ENCODE measurements at regions not wholly inside any gene's neighbourhood (a gene's known extent, or its start where the extent isn't known, plus 50 kb on each side); places are given as distances from the start of the nearest gene placed in this dataset.
"Not testable (repeated sequence)": the region's sequence is repeated elsewhere in the genome, so short reads cannot be mapped to it uniquely, and the experiment has no call there.

DNA sequence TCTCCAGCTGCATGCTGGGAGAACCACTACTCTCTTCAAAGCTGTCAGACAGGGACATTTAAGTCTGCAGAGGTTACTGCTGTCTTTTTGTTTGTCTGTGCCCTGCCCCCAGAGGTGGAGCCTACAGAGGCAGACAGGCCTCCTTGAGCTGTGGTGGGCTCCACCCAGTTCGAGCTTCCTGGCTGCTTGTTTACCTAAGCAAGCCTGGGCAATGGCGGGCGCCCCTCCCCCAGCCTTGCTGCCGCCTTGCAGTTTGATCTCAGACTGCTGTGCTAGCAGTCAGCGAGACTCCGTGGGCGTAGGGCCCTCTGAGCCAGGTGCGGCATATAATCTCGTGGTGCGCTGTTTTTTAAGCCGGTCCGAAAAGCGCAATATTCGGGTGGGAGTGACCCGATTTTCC lies 215.0 kb downstream of the STIM2 start:
- not testable (repeated sequence) for DNase-seq (ENCODE audit: low spot score)

DNA sequence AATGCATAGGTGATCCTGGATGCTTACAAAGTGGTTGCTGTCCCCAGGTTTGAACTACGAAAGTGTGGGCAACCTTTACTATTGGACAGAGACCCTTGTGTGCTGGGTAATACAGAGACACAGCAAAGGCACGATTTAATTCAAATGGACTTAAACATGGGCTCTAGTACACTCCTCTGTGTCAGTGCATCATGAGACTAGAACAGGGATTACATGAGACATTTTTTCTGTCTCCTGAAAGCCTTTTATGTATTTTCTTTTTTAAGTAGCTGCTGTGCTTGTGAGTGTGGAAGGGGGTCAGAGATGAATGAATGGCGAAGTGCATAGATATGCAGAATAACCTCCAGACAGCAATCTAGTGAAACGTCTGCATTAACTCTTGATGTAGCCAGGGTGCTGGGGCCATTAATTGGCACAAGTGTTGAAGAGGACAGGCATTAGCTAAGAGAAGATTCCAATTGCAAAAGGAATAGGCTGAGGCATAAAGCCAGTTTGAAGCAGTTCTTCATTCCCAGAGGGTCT lies 218.4 kb downstream of the STIM2 start:
- no peak for DNase-seq (ENCODE audit: low spot score)

GRCh38 chr4:27081675-27082586 lies 221.3 kb downstream of the STIM2 start:
- DNase-seq (ENCODE audit: low spot score) = no peak

- DNase-seq (ENCODE audit: low spot score) = no peak
These were observed 222.1 kb downstream of the STIM2 start for GRCh38 chr4:27082776-27083175.

DNA sequence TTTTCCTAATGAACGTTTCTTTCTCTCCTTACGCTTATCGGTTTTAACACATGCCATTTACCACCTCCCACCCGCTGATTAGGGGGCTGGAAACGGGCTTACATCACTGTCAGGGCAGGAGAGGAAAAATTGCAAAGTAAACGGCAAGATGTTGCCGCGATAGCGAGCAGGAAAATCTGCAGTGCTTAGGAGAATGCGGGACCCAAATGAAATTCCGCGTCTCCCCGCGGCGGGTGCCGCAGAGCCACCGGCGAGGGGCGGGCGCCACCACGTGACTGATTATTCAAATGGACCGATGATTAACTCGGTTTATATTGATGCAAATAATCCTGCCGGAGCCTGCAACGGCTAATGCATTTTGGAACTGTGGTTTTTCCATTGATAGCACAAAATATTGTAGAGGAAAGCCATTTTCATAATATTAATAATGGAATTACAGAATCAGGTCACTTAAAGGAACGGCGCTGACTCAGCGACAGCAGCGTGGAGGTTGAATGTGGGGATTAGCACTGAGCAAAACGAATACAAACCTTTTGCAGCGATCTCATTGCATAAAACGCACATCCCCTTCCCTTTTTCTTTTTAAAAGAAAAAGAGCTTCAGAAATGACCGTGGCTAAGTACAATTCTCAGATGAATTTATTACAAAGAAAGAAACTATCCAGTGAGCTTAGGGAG lies 224.2 kb downstream of the STIM2 start:
- no peak for DNase-seq (ENCODE audit: low spot score)

- DNase-seq (ENCODE audit: low spot score) = no peak
These were observed 224.8 kb downstream of the STIM2 start for GRCh38 chr4:27085396-27085795.

- DNase-seq (ENCODE audit: low spot score) = no peak
These were observed 226.8 kb downstream of the STIM2 start for GRCh38 chr4:27087306-27088045.

- no peak for DNase-seq (ENCODE audit: low spot score)
These were observed 227.8 kb downstream of the STIM2 start for GRCh38 chr4:27088491-27088890.

- DNase-seq (ENCODE audit: low spot score) = no peak
These were observed 228.5 kb downstream of the STIM2 start for GRCh38 chr4:27089186-27089585.

- DNase-seq (ENCODE audit: low spot score) = no peak
These were observed 229.8 kb downstream of the STIM2 start for GRCh38 chr4:27090406-27090805.

DNA sequence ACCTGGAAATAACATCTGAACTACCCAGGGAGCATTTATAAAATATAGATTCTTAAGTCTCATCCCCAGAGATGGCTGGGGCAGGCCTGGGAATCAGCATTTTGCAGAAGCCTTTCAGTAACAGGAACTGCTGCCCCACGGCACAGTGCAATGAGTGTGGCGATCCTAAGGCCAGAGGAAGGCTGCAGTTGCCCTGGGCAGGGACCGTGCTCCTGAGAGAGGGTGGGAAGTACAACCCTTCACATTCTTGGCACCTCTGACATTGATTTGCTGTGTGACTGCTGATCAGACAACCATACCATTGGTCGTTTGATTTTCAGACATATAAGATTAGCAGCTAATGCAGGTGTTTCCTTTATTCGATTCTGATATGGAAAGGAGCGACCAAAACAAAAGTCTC lies 233.6 kb downstream of the STIM2 start:
- DNase-seq (ENCODE audit: low spot score) = no peak

DNA sequence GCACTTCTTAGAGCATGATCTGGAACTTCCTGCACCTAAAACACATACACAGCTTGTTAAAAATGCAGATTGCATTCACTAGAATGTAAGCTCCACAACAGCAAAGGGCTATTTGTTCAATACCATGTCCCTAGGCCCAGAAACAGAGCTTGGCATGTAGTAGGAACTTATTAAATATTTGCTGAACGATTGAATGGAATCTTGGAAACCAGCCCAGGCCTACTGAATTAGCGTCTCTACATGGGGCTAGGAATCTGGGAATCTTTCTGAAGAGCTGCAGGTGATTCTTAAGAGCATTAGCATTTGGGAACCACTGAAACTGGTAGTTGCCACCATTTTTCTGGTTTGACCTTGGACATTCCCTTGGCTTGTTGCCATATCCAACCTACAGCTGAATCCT lies 234.1 kb downstream of the STIM2 start:
- DNase-seq (ENCODE audit: low spot score) = no peak

DNA sequence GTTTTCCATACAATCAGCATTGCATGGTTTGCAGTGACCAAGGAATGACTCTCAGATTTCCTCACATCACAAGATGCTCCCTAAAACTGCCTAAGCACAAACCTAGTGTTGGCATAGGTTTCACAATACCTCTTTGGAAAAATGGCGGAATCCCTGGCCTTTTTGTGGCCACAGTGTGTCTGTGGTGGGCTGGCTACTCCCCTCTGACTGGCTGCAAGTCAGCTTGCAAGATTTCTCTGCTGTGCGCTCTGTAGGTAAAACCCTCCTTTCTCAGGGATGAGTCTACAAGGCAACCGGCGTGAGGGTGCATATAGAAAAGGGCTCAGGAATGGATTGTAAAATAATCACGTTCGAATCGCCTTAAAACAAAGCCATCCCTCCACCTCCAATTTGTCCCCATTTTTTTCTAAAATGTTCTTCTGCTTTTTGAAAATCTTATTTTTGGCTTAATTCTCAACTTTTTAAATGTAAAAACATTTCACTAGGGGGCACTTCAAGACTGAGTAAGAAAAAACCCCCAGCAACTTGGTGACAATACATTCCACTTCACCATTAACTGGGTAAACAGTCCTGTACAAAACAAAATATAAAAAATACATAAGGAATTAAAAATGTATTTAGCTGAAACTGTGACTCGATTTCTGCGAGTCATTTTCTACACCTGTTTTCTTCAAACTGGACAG lies 235.6 kb downstream of the STIM2 start:
- DNase-seq (ENCODE audit: low spot score) = no peak

- DNase-seq (ENCODE audit: low spot score) = no peak
These were observed 237.4 kb downstream of the STIM2 start for GRCh38 chr4:27098034-27098433.

DNA sequence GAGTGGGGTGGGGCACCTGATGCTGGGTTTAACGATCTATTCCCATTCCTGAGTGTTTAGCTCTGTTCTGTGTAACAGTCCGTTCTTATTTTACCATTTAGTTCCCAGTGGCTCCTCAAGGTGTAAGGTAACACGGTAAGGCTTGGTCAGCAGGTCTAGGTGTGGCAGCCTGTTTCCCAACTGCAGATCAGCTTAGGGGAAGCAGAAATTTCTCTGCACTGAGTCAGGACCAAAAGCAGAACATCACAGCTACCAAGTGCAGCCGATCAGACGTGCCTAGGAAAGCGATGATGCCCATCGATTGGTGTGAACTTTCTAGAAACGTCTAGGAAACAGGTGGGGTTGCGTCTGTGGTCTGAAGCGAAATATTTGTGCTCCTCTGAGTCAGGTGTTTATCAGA lies 240.1 kb downstream of the STIM2 start:
- DNase-seq (ENCODE audit: low spot score) = no peak

- no peak for DNase-seq (ENCODE audit: low spot score)
These were observed 240.5 kb downstream of the STIM2 start for GRCh38 chr4:27101126-27101525.

DNA sequence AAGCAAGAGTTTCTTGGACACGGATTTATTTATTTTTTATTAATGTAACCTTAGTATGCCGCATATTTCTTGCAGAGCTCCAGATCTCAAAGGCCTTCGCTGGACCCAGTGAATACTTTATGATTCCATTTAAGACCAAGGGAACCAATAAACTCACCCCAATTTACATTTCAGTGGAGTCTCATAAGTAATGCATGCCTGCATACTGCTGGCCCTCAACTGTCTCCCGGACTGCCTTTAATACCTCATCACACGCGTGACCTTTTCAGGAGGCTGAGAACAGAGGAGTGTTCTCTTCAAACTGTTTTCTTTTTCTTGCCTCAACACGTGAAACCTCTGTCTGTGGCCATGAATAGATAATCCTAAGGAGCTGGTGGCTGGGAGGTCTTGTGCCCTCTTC lies 240.9 kb downstream of the STIM2 start:
- no peak for DNase-seq (ENCODE audit: low spot score)

GRCh38 chr4:27111627-27112026 lies 251.0 kb downstream of the STIM2 start:
- no peak for DNase-seq (ENCODE audit: low spot score)

GRCh38 chr4:27112587-27112986 lies 251.9 kb downstream of the STIM2 start:
- DNase-seq (ENCODE audit: low spot score) = no peak

DNA sequence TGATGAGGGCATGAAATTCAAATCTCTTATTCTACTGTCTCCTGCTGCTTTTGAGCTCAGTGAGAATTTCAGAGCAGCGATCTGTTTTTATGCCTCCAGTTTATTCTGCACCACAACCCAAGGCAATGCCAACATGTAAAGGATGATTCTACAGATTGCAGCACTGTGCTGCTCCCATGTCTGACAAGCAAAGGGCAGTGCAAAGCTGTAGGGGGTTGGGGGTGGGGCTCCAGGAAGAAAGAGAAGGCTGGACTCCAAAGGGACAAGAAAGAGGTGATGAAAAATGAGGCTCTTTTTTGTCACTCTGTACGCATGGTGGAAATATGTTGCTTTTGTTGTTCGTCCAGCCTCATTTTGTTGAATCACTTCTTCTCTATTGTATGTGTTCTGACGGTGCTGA lies 254.6 kb downstream of the STIM2 start:
- no peak for DNase-seq (ENCODE audit: low spot score)

- no peak for DNase-seq (ENCODE audit: low spot score)
These were observed 256.8 kb downstream of the STIM2 start for GRCh38 chr4:27117453-27117852.
